ENCODE measurements at regions not wholly inside any gene's neighbourhood (a gene's known extent, or its start where the extent isn't known, plus 50 kb on each side); places are given as distances from the start of the nearest gene placed in this dataset.

DNA sequence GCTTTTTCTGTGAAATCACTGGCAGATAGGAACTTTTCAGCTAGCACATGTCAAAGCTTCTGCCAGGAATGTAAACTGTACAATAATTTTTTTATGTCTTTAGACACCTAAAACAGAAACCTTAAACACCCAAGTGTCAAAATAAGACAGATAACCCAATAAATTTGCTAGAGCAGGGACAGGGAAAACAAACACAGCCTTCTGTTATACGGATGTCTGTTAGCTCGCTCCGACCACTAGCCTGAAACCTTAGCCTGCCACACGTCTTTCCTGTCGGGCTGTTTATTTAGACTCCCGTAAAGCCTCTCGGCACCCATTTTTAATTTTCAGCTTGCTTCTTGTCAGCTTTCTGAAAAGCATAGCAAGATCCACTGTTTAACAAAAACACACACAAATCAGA is 355.4 kb upstream of the SLC24A2 start:
- Histone ChIP-seq H3K27ac (no peak overlapping the region), H3K4me3 (no peak overlapping the region), H3K4me1 (no peaks in the 10 kb centered on the region), H3K36me3 (no peaks in the 10 kb centered on the region), H3K27me3 (ENCODE audit: low read depth) (no peaks in the 10 kb centered on the region), H3K9me3 (no peaks in the 10 kb centered on the region)
- intact Hi-C loops (cut with DNase I), result no loop called here
- no peak for DNase-seq
- TF ChIP-seq, protein P1, sequence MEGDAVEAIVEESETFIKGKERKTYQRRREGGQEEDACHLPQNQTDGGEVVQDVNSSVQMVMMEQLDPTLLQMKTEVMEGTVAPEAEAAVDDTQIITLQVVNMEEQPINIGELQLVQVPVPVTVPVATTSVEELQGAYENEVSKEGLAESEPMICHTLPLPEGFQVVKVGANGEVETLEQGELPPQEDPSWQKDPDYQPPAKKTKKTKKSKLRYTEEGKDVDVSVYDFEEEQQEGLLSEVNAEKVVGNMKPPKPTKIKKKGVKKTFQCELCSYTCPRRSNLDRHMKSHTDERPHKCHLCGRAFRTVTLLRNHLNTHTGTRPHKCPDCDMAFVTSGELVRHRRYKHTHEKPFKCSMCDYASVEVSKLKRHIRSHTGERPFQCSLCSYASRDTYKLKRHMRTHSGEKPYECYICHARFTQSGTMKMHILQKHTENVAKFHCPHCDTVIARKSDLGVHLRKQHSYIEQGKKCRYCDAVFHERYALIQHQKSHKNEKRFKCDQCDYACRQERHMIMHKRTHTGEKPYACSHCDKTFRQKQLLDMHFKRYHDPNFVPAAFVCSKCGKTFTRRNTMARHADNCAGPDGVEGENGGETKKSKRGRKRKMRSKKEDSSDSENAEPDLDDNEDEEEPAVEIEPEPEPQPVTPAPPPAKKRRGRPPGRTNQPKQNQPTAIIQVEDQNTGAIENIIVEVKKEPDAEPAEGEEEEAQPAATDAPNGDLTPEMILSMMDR (IDR thresholded peaks at IDR 0.05), result no peak
- no peak for ATAC-seq

DNA sequence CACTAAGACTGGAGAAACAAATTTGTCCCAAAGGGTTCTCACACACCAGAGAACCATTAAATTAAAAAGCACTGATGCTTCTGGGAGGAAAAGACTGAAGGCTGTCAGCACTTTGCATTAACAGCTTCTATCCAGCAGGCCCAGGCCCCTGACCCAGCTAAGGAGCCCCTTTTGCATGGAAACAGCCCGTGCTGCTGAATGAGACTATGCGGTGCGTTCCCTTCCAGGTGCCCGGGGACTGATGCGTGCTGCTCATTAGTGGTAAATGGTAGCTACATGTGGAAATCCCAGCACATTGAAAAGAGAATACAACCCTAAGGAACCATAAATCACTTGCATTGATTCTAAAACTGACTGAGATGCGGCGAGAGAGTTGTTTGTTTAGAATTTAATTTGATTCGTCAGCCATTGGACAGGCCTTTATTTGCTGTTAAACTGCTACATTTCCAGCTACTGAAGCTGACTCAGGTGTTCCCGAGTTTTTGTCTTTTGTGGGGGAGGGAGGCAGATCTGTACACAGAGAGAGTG is 351.0 kb upstream of the SLC24A2 start:
- no peak for DNase-seq
- TF ChIP-seq, protein P1 (IDR thresholded peaks at IDR 0.05), result no peak

DNA sequence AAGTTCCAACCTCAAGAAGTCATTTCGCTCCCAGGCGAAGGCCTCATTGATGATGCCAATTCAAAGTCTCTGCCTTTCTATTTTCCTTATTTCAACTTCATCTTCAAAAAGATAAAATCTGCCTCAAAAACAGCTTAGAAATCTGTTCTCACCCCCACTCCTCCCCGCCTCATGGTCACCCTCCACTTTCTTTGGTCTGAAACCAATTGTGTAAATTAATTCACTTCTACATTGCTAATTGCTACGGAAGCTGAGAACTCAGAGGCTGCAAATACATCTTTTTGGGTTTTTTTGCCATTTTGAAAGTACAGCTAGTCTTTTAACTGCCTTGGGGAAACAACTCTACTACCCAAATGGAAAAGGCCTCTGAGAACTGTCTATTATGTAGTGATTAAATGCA is 350.0 kb upstream of the SLC24A2 start:
- H3K27ac ChIP-seq, result no peak overlapping the region
- H3K9me3 ChIP-seq, result no peaks in the 10 kb centered on the region
- ATAC-seq (no peak), DNase-seq (no peak)
- TF ChIP-seq, protein P1 (IDR thresholded peaks at IDR 0.05), result no peak
- no peaks in the 10 kb centered on the region for H3K27me3 ChIP-seq (ENCODE audit: low read depth)
- H3K4me1 ChIP-seq, result no peaks in the 10 kb centered on the region
- H3K4me3 ChIP-seq, result no peak overlapping the region
- intact Hi-C loops (cut with DNase I), result no loop called here
- no peaks in the 10 kb centered on the region for H3K36me3 ChIP-seq

More for the DNA sequence above, 351.0 kb upstream of the SLC24A2 start:
- no peak overlapping the region for H3K27ac ChIP-seq
- no peak for ATAC-seq
- no peaks in the 10 kb centered on the region for H3K27me3 ChIP-seq (ENCODE audit: low read depth)
- intact Hi-C loops (cut with DNase I), result no loop called here
- H3K4me3 ChIP-seq, result no peak overlapping the region
- H3K9me3 ChIP-seq, result no peaks in the 10 kb centered on the region
- no peaks in the 10 kb centered on the region for H3K36me3 ChIP-seq
- H3K4me1 ChIP-seq, result no peaks in the 10 kb centered on the region

DNA sequence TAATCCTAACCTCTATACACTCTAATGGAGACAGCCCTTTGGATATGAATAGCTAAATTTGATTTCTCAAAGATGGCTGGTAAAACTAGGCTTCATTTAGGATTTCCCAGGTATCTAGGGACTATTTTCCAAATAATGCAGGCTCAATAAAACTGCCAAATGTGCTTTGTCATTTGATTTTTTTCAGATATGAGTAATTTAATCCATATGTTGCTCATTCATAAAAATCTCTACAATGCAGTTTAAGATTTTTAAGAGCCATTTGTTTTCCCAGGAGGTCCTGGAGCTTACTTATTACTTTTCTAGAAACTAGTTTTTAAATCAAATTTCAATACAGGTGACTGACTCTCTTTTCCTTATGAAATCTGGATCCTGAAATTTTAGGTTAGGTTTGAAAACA is 349.3 kb upstream of the SLC24A2 start:
- Histone ChIP-seq H3K4me1 (no peaks in the 10 kb centered on the region), H3K36me3 (no peaks in the 10 kb centered on the region), H3K27me3 (ENCODE audit: low read depth) (no peaks in the 10 kb centered on the region), H3K9me3 (no peaks in the 10 kb centered on the region), H3K27ac (no peak overlapping the region), H3K4me3 (no peak overlapping the region)
- ATAC-seq (no peak), DNase-seq (no peak)
- TF ChIP-seq, protein P1 (IDR thresholded peaks at IDR 0.05), result no peak
- intact Hi-C loops (cut with DNase I), result no loop called here

DNA sequence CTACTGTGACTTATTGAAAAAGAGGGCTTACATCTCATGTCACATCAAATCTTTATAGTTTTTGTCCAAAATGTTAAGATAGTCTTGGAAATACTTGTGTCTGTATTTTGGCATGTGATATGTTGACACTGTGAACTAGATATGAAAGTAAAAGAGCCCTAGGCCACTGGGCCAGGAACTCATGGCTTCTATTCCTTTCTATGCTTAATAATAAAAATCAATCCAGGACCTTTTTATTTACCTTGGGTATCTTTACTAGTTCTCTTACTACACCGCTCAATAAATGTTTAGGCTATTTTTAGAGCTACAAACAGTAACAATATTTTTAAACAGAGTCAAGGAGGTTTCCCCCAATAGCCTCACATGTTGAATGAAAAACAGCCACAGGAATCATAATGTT is 348.6 kb upstream of the SLC24A2 start:
- intact Hi-C loops (cut with DNase I), result no loop called here
- Histone ChIP-seq H3K4me1 (no peaks in the 10 kb centered on the region), H3K4me3 (no peak overlapping the region), H3K36me3 (no peaks in the 10 kb centered on the region), H3K27me3 (ENCODE audit: low read depth) (no peaks in the 10 kb centered on the region), H3K27ac (no peak overlapping the region), H3K9me3 (no peaks in the 10 kb centered on the region)
- DNase-seq (no peak), ATAC-seq (no peak)
- TF ChIP-seq, protein P1 (IDR thresholded peaks at IDR 0.05), result no peak
